Posterior vena cava (tissue), 2 donors: ENCODE measurements at regions not wholly inside any gene's neighbourhood (a gene's known extent, or its start where the extent isn't known, plus 50 kb on each side); places are given as distances from the start of the nearest gene placed in this dataset.
"Not testable (repeated sequence)": the region's sequence is repeated elsewhere in the genome, so short reads cannot be mapped to it uniquely, and the experiment has no call there.

Source experiments
- DNase-seq: peaks from one replicate; pipeline ENCODE4 v3.0.0-alpha.2; 2020; ENCODE audit warnings: low spot score
- intact Hi-C, 2 donors: fragments of 100-400 bp; cut with DNase I; formaldehyde crosslinking; loops; one replicate each; pipeline versions ENCODE4 v1.14.1 to v1.14.2; 2022 to 2023
- donor health status: DM: yes; HTN: yes; CAD: no.
- donor health status: DM: yes; HTN: yes; CAD: no.

DNA sequence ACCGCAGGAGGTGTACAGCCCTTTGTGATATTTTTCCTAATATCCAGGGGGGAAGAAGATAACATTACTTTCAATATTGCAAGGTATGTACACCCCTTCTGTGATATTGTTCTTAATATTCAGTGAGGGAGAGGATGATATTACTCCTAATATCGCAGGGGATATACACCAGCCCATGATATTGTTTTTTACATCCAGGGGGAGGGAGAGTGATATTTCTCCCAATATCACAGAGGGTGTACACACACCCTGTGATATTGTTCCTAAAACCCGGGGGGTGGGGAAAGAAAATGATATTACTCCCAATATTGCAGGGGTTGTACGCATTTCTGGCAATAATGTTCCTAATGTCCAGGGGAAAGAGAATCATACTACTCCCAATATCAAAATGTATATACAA is 58.0 kb upstream of the SLC25A48 start:
- DNase-seq = no peak
- intact Hi-C loops = no loop called here

DNA sequence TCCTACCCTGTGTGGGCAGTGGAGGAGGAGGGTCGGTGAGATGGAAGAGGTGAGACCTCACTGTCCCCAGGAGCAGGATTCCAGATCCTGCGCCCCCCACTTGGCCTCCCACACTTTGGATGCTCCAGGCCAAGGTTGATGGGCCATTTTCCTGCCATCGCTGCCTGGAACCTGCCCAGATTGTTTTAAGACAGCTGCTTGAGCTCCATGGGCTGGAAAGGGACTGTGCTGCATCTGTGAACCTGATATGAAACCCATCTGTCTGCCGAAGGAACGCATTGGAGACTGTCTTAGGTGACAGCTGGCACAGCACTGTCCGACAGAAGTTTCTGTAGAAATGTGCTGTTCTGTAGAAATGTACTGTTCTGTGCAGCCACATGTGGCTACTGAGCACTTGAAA is 72.7 kb upstream of the SLC25A48 start:
- no peak for DNase-seq
- intact Hi-C loops = no loop called here

DNA sequence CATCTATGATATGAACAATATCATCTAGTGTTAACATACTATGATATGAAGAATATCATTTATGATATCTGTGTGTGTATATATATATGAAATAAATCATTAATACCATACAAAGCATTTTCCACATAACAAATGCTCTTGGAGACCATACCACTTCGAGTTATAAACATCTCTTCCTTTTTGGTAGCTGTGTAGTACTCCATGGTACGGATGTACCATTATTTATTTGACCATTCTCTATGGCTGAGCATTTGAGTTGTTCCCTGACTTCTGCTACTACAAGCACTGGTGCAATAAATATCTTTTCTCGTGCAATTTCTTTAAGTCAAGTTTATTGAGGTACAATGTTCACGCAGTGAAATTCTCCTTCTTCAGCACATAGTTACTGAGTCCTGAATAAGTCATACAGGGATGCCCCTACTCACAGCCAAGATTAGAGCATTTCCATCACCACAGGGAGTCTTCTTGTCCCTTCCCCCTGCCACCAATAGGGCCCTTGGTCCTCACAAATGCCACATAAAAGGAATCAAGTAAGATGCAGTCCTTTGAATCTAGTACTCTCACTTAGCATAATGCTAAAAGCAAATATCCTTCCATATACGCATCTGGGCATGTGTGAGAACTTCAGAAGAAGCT is 75.2 kb upstream of the SLC25A48 start:
- intact Hi-C loops = no loop called here
- DNase-seq = no peak

DNA sequence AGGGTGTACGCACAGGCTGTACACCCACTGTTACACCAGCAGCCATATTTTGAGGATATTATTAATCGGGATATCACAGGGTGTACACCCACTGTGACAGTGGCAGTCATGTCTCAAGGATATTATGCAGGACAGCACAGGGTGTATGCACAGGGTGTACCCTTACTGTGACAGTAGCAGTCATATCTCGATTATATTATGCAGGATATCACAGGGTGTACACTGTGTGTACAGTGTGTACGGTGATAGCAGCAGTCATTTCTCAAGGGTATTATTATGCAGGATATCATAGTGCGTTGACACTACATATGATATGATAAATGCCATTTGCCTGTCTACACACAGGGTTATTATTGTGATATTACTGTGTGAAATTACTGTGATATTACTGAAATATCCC is 80.5 kb upstream of the SLC25A48 start:
- DNase-seq = no peak
- intact Hi-C loops = no loop called here

DNA sequence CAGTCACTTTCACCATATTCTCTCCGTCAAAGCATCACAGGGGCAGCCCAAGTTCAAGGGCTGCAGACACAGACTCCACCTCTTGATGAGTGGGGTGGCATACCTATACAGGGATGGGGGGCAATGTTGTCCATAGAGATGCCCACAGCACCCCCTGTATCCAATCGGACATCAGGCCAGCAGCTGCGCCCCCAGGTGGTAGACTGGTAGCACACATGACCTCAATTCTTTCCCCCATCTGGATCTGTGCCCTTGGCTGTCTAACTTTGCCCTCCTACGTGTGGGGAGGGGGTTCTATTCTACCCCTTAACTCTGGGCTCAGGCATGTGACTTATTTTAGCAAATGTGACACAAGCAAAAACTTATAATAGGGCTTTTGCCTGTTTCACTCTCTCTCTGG is 84.0 kb upstream of the SLC25A48 start:
- no peak for DNase-seq
- intact Hi-C loops = no loop called here

DNA sequence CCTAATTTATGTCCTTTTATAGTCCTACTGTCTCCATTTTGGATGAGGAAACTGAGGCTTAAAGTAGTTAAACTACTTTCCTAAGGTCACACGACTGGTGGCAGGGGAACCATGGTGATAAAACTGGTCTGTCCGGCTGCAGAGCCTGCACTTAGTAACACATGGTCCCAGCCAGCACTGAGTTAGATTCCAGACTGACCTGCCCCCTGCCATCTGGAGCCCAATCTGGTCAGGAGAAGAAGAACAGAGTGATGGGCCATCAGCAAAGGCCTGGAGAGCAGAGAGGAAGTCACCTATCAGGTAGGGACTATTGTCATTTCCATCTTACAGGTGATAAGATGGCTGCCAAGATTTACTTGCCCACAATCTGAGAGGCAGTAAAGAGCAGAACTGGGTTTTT is 86.6 kb upstream of the SLC25A48 start:
- no peak for DNase-seq
- intact Hi-C loops = no loop called here

DNA sequence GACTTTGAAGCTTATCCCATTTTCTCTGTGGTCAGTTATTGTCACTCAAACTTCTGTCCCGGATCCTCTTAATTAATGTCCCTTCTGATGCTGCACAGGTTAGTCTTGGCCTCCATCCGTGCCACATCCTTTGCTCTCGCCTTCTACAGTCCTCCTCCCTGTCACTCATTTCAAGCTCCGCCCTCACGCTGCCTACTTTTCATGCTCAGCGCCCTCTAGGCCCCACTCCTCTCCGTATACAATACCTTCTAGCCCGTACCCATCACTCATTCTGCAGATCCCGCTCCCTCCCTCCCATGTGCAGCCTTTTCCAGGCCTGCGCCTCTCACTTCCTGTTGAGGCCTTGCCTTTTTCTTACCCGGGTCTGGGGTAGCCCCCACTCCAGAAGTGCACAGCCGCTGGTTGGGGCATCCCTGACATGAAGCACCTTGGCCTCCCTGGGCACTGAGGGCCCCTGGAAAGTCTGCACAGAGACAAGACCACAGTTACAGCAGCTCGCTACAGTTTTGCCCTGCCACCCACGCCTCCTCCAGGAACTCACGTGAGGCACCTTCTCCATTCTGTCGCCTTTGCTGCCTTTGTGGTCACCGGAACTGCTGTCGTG is 88.5 kb upstream of the SLC25A48 start:
- no peak for DNase-seq
- intact Hi-C loops = no loop called here

DNA sequence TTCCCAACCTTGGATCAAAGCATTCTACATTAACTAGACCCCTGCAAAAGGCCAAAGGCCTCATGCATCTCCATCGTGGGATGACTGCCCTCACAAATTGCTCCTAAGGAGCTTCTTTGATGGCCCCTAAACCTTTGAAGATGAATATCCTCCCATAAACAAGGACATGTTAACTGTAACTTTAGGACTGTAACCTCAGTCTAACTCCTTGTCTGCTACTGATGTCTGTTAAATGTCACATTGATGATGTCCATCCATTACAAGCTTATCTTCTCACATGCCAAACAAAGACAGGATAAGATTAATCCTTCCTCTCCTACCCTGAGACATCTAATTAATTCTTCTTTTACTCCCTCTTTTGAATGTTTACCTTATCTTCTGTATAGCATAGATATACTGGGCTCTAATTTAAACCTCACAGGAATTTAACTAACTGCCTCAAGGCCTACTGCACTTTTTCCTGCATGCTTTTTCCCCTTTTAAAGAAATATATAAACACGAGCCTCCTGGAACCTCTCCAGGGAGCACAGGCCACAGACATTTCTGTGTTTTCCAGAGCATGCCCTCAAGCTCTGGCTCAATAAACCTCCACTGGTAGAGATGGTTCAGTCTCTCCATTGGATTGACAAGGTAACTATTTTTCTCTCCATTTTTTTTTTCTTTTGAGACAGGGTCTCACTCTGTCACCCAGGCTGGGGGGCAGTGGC is 90.6 kb upstream of the SLC25A48 start:
- intact Hi-C loops = no loop called here
- DNase-seq = no peak

DNA sequence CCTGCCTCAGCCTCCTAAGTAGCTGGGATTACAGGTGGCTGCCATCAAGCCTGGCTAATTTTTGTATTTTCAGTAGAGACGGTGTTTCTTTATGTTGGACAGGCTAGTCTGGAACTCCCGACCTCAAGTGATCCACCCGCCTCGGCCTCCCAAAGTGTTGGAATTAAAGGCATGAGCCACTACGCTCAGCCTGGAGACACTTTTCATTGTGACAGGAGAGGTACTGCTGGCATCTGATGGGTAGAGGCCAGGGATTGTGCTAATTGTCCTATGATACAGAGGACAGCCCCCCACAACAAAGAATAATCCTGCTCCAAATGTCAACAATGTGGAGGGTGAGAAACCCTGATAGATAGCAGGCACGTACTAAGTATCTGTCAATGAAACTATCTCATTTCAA is 91.3 kb upstream of the SLC25A48 start:
- intact Hi-C loops = no loop called here

DNA sequence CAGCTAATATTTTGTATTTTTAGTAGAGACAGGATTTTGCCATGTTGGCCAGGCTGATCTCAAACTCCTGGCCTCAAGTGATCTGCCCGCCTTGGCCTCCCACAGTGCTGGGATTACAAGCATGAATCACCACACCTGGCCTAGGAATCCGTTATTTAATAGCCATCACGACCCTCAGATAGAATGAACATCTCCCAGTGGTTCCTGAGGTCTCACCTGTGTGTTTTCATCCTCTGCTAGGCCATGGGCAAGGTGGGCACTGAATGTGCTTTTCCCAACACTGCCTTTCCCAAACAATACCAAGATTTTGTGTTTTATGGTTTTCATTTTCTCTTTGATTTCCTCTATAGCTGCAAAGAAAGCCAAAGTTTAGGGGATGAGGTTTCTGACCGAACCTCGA is 92.2 kb upstream of the SLC25A48 start:
- DNase-seq, intact Hi-C loops: not testable (repeated sequence)

More for the DNA sequence above, 91.3 kb upstream of the SLC25A48 start:
- DNase-seq = no peak

DNA sequence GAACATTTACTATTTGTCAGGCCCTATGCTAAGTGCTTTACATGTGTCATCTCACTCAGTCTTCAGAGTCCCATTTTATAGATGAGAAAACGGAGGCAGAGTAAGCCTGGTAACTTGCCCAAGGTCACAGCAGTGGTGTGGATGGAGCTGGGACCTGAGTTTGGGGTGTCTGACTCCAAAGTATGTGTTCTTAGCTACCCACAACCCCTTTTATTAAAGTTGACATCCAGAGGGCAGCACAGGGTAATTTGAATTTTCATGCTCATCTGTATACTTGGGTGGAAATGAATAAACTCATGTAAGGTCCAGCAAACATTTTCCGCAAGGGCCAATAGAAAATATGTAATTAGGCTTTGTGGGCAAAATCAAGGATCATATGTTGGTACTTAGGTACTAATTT is 93.4 kb upstream of the SLC25A48 start:
- intact Hi-C loops = no loop called here
- DNase-seq = no peak

DNA sequence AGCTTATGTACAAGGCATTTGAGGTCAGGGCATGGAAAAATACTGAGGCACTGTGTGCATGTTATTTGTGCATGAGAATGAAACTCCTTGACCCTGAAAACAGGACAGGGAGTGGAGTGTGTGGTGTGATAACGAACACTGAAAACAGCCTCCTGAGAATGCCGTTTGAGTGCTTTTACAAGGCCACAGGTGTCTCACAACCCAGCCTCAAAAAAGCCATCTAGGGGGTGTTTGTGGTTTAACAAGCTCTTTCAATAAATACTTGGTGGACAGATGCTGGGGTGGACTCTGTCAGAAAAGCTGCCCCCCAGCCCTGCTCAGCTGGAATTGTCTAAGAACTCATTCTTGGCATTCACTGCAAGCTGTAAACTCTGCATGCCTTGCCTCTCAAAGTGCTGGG is 94.0 kb upstream of the SLC25A48 start:
- DNase-seq = no peak
- intact Hi-C loops = no loop called here

DNA sequence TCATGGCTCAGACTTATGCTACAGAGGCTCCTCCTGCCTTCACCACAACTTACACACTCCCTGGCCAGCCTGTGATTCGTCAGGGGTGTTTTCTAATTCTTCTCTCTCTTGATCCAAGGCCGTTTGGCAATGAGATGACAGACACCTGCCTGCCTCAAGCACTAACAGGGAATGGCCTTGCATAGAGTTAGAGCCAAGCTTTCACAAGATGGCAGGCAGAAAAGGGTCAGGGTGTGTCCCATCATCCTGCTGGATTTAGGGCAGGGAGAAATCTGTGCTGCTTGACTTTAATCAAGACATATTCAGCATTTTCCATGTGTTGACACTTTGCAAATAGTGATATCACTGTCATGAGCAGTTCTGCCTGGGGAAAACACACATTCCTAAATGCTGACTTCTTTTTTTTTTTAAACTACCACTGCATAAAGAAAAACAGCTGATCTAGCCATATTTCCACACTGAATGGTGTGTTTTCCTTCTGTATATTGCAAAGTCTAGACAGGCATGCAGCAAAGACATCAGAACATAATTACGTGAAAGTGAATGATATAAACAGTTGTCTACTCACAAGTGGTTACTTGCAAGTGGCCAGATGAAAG is 95.0 kb upstream of the SLC25A48 start:
- intact Hi-C loops = no loop called here
- DNase-seq = no peak

DNA sequence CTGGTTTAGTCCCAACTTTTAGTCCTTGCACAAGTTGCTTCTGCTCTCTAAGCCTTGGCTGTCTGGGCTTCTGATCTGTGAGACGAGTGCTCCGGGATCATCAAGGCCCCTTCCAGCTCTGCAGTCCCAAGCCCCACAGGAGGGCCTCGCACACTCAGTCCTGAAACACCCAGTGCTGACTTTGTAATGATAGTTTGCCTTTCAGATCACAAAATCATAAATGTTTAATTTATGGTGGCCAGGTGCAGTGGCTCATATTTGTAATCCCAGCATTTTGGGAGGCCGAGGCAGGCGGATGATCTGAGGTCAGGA is 95.9 kb upstream of the SLC25A48 start:
- DNase-seq = no peak

DNA sequence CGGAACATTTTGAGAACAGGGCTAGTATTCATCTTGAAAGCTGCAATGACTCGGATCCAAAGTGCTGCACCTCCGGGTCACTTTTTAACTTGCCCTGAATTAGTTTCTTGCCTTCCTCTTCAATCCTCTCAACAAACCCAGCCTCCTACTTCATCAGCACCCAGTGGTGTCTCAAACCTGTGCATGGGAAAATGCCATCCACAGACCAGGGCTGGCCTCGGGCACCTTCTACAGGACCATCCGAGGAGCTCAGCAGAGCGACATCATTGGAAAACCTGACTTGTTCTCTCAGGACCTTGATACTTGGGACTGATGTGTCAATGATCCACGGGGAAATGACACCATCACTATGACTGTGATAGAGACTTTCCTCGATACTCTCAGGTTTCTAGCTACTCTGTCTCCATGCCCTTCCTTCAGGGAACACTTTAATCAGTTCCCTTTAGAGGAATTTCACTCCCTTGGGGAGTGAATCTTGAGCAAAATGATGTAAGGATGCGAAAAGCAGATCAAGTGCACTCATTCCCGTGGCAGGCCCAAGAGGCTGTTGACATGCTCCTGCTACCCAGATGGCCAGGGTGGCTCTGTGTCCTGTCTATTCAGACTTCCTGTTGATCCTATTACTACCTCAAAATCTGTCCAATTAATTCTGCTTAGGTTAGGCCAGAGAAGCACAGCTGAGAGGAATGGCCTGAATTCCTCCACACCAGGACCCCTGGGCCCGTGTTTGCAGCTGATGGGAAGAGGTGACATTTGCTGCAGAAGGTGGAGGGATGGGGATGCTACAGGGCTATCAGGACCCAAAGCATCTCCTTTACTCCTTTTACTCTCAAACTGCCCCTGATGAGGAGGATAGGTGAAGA is 96.5 kb upstream of the SLC25A48 start:
- DNase-seq = no peak
- intact Hi-C loops = no loop called here

More for the DNA sequence above, 95.9 kb upstream of the SLC25A48 start:
- intact Hi-C loops = no loop called here

DNA sequence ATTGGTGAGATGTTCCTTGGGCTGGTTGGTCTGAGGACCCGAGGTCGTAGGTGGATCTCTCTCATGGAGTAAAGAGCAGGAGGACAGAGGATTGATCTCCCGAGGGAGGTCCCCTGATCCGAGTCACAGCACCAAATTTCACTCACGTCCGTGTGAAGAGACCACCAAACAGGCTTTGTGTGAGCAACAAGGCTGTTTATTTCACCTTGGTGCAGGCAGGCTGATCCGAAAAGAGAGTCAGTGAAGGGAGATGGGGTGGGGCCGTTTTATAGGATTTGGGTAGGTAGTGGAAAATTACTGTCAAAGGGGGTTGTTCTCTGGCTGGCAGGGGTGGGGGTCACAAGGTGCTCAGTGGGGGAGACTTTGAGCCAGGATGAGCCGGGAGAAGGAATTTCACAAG is 97.5 kb upstream of the SLC25A48 start:
- intact Hi-C loops, DNase-seq: not testable (repeated sequence)

DNA sequence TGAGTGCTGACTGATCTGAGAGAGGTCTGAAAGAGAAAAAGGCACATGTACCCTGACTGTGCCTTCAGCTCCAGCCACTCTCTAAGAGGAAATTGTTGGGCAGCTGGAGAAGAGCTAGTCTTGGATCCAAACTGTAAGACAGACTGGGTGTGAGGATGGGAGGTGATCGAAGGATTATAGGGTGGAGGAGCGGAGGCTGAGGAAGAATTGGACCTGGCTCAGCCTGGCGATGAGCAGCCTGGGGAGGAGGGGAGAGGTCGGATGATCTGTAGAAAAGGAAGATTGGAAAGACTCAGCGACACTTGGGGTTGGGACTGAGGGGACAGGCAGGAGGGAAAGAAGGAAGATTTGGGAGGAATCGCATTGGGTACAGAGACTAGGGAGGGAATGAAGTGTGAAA is 98.6 kb upstream of the SLC25A48 start:
- DNase-seq = no peak
- intact Hi-C loops = no loop called here

DNA sequence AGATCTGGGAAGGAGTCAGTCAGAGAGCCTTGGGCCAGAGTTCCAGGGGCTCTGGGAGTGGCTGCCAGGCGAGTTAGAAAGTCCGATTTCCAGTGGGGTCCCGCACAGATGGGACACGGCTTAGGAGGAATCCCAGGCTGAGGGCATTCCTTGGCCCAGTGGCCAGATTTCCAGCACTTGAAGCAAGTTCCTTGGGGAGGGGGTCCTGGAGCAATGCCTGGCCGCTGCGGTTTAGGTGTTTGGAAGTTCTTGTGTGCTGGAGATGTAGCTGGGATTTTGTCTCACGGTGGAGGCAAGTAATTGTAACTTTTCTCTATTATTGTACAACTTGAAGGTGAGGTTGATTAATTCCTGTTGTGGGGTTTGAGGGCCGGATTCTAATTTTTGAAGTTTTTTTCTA is 99.5 kb upstream of the SLC25A48 start:
- intact Hi-C loops, DNase-seq: not testable (repeated sequence)

DNA sequence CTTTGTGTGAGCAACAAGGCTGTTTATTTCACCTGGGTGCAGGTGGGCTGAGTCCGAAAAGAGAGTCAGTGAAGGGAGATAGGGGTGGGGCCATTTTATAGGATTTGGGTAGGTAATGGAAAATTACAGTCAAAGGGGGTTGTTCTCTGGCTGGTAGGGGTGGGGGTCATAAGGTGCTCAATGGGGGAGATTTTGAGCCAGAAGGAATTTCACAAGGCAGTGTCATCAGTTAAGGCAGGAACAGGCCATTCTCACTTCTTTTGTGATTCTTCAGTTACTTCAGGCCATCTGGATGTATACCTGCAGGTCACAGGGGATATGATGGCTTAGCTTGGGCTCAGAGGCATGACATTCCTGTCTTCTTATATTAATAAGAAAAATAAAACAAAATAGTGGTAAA is 103.4 kb upstream of the SLC25A48 start:
- DNase-seq, intact Hi-C loops: not testable (repeated sequence)

DNA sequence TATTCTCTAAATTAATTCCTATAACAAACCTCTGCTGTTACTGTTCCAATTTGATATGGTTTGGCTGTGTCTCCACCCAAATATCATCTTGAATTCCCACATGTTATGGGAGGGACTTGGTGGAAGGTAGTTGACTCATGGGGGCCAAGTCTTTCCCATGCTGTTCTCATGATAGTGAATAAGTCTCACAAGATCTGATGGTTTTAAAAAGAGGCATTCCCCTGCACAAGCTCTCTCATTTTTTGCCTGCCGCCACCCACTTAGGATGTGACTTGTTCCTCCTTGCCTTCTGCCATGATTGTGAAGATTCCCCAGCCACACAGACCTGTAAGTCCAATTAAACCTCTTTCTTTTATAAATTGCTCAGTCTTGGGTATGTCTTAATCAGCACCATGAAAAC is 104.3 kb upstream of the SLC25A48 start:
- DNase-seq, intact Hi-C loops: not testable (repeated sequence)
